Brain microvascular endothelial cell (primary cell): ENCODE measurements at regions not wholly inside any gene's neighbourhood (a gene's known extent, or its start where the extent isn't known, plus 50 kb on each side); places are given as distances from the start of the nearest gene placed in this dataset.
"Not testable (repeated sequence)": the region's sequence is repeated elsewhere in the genome, so short reads cannot be mapped to it uniquely, and the experiment has no call there.

Experiments
- DNase-seq: peaks from one replicate; pipeline ENCODE4 v3.0.0-alpha.2; 2020
- H3K27ac ChIP-seq: fragments of 250-450 bp; sonication (Bioruptor Pico); 2 replicates; pipeline ENCODE4 v1.5.1; 2020; ENCODE audit warnings: mild to moderate bottlenecking, moderate library complexity
- H3K27me3 ChIP-seq: fragments of 250-450 bp; sonication (Bioruptor Pico); replicated peaks from 2 replicates; pipeline ENCODE4 v1.5.1; 2020; ENCODE audit warnings: mild to moderate bottlenecking
- H3K36me3 ChIP-seq: fragments of 250-450 bp; sonication (Bioruptor Pico); replicated peaks from 2 replicates; pipeline ENCODE4 v1.5.1; 2020; ENCODE audit warnings: mild to moderate bottlenecking
- H3K4me3 ChIP-seq: 2 replicates; pipeline ENCODE4 v1.5.1; 2011; ENCODE audit warnings: low read depth, mild to moderate bottlenecking, control low read depth, low read length, moderate library complexity
- in situ Hi-C: cut with HindIII; loops from 2 replicates; pipeline ENCODE4 v1.10.0; 2017; ENCODE audit warnings: low sequenced_read_pairs, low pct_ligation_motif_present
- TF ChIP-seq, protein P1 (sequence below): IDR thresholded peaks from 2 replicates; pipeline ENCODE4 v1.5.1; 2011; ENCODE audit warnings: low read depth, mild to moderate bottlenecking, moderate library complexity, low read length, control low read depth, inconsistent platforms; ENCODE audit errors: missing control alignments

GRCh38 chr15:58360421-58361090 is 71.2 kb upstream of the LIPC start:
- Histone ChIP-seq H3K4me3 (no peak overlapping the region), H3K27me3 (no peaks in the 10 kb centered on the region), H3K27ac (no peak overlapping the region), H3K36me3 (no peaks in the 10 kb centered on the region)
- no peak for DNase-seq
- in situ Hi-C loops: no loop called here
- TF ChIP-seq, protein P1, sequence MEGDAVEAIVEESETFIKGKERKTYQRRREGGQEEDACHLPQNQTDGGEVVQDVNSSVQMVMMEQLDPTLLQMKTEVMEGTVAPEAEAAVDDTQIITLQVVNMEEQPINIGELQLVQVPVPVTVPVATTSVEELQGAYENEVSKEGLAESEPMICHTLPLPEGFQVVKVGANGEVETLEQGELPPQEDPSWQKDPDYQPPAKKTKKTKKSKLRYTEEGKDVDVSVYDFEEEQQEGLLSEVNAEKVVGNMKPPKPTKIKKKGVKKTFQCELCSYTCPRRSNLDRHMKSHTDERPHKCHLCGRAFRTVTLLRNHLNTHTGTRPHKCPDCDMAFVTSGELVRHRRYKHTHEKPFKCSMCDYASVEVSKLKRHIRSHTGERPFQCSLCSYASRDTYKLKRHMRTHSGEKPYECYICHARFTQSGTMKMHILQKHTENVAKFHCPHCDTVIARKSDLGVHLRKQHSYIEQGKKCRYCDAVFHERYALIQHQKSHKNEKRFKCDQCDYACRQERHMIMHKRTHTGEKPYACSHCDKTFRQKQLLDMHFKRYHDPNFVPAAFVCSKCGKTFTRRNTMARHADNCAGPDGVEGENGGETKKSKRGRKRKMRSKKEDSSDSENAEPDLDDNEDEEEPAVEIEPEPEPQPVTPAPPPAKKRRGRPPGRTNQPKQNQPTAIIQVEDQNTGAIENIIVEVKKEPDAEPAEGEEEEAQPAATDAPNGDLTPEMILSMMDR: no peak

GRCh38 chr15:58361273-58361759 is 70.5 kb upstream of the LIPC start:
- no peak overlapping the region for H3K4me3 ChIP-seq
- no peak overlapping the region for H3K27ac ChIP-seq
- in situ Hi-C loops: no loop called here
- DNase-seq: peak; percentile 12
- TF ChIP-seq, protein P1: no peak
- no peaks in the 10 kb centered on the region for H3K36me3 ChIP-seq
- no peaks in the 10 kb centered on the region for H3K27me3 ChIP-seq

DNA sequence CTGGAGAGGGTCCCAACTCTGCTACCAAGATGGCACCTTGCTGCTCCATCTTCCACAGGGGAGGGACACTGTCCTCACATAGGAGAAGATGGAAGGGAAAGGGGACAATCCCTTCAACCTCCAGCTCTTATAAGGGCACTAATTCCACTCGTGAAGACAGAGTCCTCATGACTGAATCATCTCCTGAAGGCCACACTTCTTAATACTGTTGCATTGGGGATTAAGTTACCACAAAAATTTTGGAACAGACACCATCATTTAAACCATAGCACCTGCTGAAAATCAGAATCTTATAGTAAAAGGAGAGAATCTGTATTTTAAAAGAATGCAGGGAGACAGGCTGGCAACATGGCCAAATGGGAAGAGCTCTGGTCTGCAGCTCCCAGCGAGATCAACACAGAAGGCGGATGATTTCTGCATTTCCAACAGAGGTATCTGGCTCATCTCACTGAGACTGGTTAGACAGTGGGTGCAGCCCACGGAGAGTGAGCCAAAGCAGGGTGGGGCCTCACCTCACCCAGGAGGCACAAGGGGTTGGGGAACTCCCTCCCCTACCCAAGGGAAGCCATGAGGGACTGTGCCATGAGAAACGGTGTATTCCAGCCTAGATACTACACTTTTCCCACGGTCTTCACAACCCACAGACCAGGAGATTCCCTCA is 69.4 kb upstream of the LIPC start:
- TF ChIP-seq, protein P1: no peak
- DNase-seq: no peak
- Histone ChIP-seq H3K4me3 (no peak overlapping the region), H3K36me3 (no peaks in the 10 kb centered on the region), H3K27me3 (no peaks in the 10 kb centered on the region), H3K27ac (no peak overlapping the region)
- in situ Hi-C loops: no loop called here

DNA sequence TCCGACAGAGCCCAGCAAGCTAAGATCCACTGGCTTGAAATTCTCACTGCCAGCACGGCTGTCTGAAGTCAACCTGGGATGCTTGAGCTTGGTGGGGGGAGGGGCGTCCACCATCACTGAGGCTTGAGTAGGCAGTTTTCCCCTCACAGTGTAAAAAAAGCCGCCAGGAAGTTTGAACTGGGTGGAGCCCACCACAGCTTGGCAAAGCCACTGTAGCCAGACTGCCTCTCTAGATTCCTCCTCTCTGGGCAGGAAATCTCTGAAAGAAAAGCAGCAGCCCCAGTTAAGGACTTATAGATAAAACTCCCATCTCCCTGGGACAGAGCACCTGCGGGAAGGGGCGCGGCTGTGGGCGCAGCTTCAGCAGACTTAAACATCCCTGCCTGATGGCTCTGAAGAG is 68.7 kb upstream of the LIPC start:
- H3K4me3 ChIP-seq, H3K27me3 ChIP-seq, H3K36me3 ChIP-seq, DNase-seq, H3K27ac ChIP-seq, in situ Hi-C loops: not testable (repeated sequence)

GRCh38 chr15:58363673-58364072 is 68.1 kb upstream of the LIPC start:
- H3K36me3 ChIP-seq, H3K27ac ChIP-seq, DNase-seq, H3K27me3 ChIP-seq, in situ Hi-C loops, H3K4me3 ChIP-seq: not testable (repeated sequence)

GRCh38 chr15:58365098-58365497 is 66.7 kb upstream of the LIPC start:
- H3K27ac ChIP-seq, in situ Hi-C loops, H3K36me3 ChIP-seq, H3K4me3 ChIP-seq, DNase-seq, H3K27me3 ChIP-seq: not testable (repeated sequence)

DNA sequence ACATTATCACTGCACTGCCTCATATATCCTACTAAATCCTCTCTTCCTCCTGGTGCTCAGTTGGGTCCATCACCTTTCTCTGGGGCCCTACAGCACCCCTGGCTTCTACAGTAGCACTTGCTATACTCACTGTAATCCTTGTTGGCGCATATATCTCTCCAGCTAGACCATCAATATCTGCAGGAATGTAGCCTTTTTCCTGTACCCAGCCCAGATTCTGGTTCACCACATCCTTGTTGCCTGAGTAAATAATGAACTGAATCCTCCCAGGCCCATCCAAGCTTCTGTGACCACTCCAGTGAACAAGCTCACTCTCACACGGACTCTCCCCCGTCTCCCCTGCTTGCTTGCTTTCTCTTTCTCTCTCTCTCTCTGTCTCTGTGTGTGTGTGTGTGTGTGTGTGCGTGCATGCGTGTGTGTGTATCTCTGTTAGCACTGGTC is 62.5 kb upstream of the LIPC start:
- TF ChIP-seq, protein P1: no peak
- in situ Hi-C loops: no loop called here
- peak; percentile 92 for DNase-seq
- Histone ChIP-seq H3K27ac (peak overlapping the region; percentile 24), H3K36me3 (no peaks in the 10 kb centered on the region), H3K4me3 (peak overlapping the region; percentile 20), H3K27me3 (no peaks in the 10 kb centered on the region)
